GM18519 (cell line): ENCODE measurements at regions not wholly inside any gene's neighbourhood (a gene's known extent, or its start where the extent isn't known, plus 50 kb on each side); places are given as distances from the start of the nearest gene placed in this dataset.
"Not testable (repeated sequence)": the region's sequence is repeated elsewhere in the genome, so short reads cannot be mapped to it uniquely, and the experiment has no call there.

Experiments
- ATAC-seq: cut with Tn5 transposase; IDR thresholded peaks from one replicate; pipeline ENCODE4 v1.9.1; 2021; ENCODE audit warnings: mild to moderate bottlenecking, moderate library complexity; ENCODE audit not compliant: unreplicated experiment, low FRiP score

GRCh38 chr5:122599000-122599399 lies 175.9 kb upstream of the SNX2 start:
- ATAC-seq = no peak

- no peak for ATAC-seq
These were observed 174.0 kb upstream of the SNX2 start for GRCh38 chr5:122600924-122601323.

- no peak for ATAC-seq
These were observed 172.2 kb upstream of the SNX2 start for GRCh38 chr5:122602700-122603099.

- ATAC-seq = no peak
These were observed 169.6 kb upstream of the SNX2 start for GRCh38 chr5:122605236-122605635.

GRCh38 chr5:122607818-122608217 lies 167.1 kb upstream of the SNX2 start:
- ATAC-seq = no peak

- ATAC-seq = no peak
These were observed 166.7 kb upstream of the SNX2 start for GRCh38 chr5:122608222-122608621.

GRCh38 chr5:122611406-122611805 lies 163.5 kb upstream of the SNX2 start:
- ATAC-seq = no peak

- no peak for ATAC-seq
These were observed 162.0 kb upstream of the SNX2 start for GRCh38 chr5:122612901-122613300.

GRCh38 chr5:122615146-122615545 lies 159.7 kb upstream of the SNX2 start:
- ATAC-seq = no peak

- ATAC-seq = no peak
These were observed 159.0 kb upstream of the SNX2 start for GRCh38 chr5:122615832-122616231.

GRCh38 chr5:122618046-122618445 lies 156.8 kb upstream of the SNX2 start:
- ATAC-seq = not testable (repeated sequence)

GRCh38 chr5:122620768-122621167 lies 154.1 kb upstream of the SNX2 start:
- ATAC-seq = not testable (repeated sequence)

- not testable (repeated sequence) for ATAC-seq
These were observed 146.2 kb upstream of the SNX2 start for GRCh38 chr5:122628714-122629113.

GRCh38 chr5:122629121-122629677 lies 145.7 kb upstream of the SNX2 start:
- ATAC-seq = no peak

- ATAC-seq = no peak
These were observed 136.3 kb upstream of the SNX2 start for GRCh38 chr5:122638581-122638980.

- ATAC-seq = no peak
These were observed 135.8 kb upstream of the SNX2 start for GRCh38 chr5:122639033-122639432.

GRCh38 chr5:122639864-122640263 lies 135.0 kb upstream of the SNX2 start:
- ATAC-seq = no peak

GRCh38 chr5:122649080-122649479 lies 125.8 kb upstream of the SNX2 start:
- no peak for ATAC-seq

GRCh38 chr5:122653087-122654017 lies 121.5 kb upstream of the SNX2 start:
- ATAC-seq = no peak

GRCh38 chr5:122656160-122656559 lies 118.7 kb upstream of the SNX2 start:
- no peak for ATAC-seq

GRCh38 chr5:122656577-122656976 lies 118.3 kb upstream of the SNX2 start:
- ATAC-seq = no peak
